ENCODE measurements at regions not wholly inside any gene's neighbourhood (a gene's known extent, or its start where the extent isn't known, plus 50 kb on each side); places are given as distances from the start of the nearest gene placed in this dataset.

DNA sequence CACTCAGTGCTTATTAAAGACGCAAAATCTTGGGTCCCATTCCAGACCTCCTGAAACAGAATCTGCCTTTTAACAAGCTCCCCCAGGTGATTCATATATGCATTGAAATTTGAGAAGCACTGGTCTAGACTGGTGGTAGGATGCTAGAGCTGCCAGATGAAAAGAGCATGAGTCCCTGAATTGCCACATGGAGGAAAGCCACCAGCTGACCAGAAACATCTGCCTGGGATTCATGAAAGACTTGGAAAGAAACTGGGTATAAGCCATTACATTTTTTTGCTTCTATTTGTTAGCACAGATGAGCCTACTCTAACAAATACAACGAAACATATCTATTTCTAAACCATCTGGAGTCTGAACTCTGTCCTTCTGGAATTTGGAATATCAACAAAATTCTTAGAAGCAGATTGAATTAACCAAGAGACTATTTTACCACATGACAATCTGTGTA, 228.9 kb downstream of the RBM43 start:
- Histone ChIP-seq H3K4me1 (ENCODE audit: control insufficient read depth in 4 of 4, insufficient read depth in 4 of 4, low read length in 3 of 4) (peaks cover 0 to 6% (median 1%) of the 10 kb centered on the region in 4 donors), H3K27ac (ENCODE audit: low read depth in 1 of 2, low read length in 2 of 2) (no peak overlapping the region), H3K4me3 (ENCODE audit: low read depth in 1 of 3, low read length in 3 of 3) (no peak overlapping the region), H3K9ac (ENCODE audit: low read depth in 1 of 2, low read length in 2 of 2) (no peak overlapping the region), H3K27me3 (ENCODE audit: control insufficient read depth in 4 of 4, insufficient read depth in 4 of 4, low read length in 3 of 4) (no peaks in the 10 kb centered on the region), H3K36me3 (ENCODE audit: control insufficient read depth in 4 of 4, insufficient read depth in 3 of 4, low read depth in 1 of 4, low read length in 3 of 4) (no peaks in the 10 kb centered on the region), H3K9me3 (ENCODE audit: control insufficient read depth in 4 of 4, low read length in 3 of 4) (no peaks in the 10 kb centered on the region)
- no peak for DNase-seq (ENCODE audit: low spot score)
- TF ChIP-seq JUND (IDR thresholded peaks at IDR 0.05) (no peak), FOXA2 (IDR thresholded peaks at IDR 0.05) (no peak), RXRA (IDR thresholded peaks at IDR 0.05) (no peak), EGR1 (IDR thresholded peaks at IDR 0.05; ENCODE audit: low read depth in 2 of 2) (no peak), NR2F2 (IDR thresholded peaks at IDR 0.05) (peak; percentile 65), HNF4A (conservative IDR thresholded peaks at IDR 0.05) (peak in 1 of 2 donors; percentile 58), FOXA1 (IDR thresholded peaks at IDR 0.05) (no peak), TAF1 (conservative IDR thresholded peaks at IDR 0.05) (no peak), YY1 (IDR thresholded peaks at IDR 0.05) (no peak)
- TF ChIP-seq, protein P1, sequence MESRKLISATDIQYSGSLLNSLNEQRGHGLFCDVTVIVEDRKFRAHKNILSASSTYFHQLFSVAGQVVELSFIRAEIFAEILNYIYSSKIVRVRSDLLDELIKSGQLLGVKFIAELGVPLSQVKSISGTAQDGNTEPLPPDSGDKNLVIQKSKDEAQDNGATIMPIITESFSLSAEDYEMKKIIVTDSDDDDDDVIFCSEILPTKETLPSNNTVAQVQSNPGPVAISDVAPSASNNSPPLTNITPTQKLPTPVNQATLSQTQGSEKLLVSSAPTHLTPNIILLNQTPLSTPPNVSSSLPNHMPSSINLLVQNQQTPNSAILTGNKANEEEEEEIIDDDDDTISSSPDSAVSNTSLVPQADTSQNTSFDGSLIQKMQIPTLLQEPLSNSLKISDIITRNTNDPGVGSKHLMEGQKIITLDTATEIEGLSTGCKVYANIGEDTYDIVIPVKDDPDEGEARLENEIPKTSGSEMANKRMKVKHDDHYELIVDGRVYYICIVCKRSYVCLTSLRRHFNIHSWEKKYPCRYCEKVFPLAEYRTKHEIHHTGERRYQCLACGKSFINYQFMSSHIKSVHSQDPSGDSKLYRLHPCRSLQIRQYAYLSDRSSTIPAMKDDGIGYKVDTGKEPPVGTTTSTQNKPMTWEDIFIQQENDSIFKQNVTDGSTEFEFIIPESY (IDR thresholded peaks at IDR 0.05): no peak
- TF ChIP-seq, protein P2, sequence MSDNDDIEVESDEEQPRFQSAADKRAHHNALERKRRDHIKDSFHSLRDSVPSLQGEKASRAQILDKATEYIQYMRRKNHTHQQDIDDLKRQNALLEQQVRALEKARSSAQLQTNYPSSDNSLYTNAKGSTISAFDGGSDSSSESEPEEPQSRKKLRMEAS (IDR thresholded peaks at IDR 0.05): no peak
- TF ChIP-seq, protein P3, sequence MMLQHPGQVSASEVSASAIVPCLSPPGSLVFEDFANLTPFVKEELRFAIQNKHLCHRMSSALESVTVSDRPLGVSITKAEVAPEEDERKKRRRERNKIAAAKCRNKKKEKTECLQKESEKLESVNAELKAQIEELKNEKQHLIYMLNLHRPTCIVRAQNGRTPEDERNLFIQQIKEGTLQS (IDR thresholded peaks at IDR 0.05): no peak
- TF ChIP-seq, protein P4, sequence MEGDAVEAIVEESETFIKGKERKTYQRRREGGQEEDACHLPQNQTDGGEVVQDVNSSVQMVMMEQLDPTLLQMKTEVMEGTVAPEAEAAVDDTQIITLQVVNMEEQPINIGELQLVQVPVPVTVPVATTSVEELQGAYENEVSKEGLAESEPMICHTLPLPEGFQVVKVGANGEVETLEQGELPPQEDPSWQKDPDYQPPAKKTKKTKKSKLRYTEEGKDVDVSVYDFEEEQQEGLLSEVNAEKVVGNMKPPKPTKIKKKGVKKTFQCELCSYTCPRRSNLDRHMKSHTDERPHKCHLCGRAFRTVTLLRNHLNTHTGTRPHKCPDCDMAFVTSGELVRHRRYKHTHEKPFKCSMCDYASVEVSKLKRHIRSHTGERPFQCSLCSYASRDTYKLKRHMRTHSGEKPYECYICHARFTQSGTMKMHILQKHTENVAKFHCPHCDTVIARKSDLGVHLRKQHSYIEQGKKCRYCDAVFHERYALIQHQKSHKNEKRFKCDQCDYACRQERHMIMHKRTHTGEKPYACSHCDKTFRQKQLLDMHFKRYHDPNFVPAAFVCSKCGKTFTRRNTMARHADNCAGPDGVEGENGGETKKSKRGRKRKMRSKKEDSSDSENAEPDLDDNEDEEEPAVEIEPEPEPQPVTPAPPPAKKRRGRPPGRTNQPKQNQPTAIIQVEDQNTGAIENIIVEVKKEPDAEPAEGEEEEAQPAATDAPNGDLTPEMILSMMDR (IDR thresholded peaks at IDR 0.05; ENCODE audit: low read depth, low read length, missing input control): no peak
- TF ChIP-seq, protein P5, sequence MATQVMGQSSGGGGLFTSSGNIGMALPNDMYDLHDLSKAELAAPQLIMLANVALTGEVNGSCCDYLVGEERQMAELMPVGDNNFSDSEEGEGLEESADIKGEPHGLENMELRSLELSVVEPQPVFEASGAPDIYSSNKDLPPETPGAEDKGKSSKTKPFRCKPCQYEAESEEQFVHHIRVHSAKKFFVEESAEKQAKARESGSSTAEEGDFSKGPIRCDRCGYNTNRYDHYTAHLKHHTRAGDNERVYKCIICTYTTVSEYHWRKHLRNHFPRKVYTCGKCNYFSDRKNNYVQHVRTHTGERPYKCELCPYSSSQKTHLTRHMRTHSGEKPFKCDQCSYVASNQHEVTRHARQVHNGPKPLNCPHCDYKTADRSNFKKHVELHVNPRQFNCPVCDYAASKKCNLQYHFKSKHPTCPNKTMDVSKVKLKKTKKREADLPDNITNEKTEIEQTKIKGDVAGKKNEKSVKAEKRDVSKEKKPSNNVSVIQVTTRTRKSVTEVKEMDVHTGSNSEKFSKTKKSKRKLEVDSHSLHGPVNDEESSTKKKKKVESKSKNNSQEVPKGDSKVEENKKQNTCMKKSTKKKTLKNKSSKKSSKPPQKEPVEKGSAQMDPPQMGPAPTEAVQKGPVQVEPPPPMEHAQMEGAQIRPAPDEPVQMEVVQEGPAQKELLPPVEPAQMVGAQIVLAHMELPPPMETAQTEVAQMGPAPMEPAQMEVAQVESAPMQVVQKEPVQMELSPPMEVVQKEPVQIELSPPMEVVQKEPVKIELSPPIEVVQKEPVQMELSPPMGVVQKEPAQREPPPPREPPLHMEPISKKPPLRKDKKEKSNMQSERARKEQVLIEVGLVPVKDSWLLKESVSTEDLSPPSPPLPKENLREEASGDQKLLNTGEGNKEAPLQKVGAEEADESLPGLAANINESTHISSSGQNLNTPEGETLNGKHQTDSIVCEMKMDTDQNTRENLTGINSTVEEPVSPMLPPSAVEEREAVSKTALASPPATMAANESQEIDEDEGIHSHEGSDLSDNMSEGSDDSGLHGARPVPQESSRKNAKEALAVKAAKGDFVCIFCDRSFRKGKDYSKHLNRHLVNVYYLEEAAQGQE (IDR thresholded peaks at IDR 0.05): no peak
- WGBS: 49% methylated on average over 2 of the region's 2 CpGs

DNA sequence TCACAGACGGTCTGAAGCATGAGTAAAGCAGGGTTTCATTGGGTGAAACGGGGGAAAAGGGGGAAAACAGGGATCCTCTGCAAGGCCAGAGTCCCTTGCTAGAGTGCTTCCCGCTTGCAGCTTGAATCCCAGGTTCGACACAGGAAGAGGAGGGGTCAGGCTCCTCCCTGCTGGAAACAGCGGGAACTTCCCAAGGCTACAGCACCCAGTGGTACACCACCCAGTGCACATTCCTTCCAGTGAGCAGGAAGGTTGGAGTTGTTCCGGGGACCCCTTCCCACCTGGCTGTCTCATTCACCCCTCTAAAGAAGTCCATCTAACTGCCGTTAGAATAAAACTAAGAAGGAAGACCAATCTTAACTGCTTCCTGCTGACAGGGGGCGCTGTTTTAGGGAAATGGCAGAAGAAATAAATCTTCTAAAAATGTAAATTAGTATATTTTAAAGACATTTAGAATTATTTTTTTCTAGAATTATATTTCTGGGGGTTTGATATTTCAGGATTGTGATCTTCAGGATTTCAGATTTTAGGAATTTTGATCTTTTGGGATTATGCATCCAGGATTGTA, 230.9 kb downstream of the RBM43 start:
- 87% methylated on average over 8 of the region's 8 CpGs for WGBS
- Histone ChIP-seq H3K9ac (ENCODE audit: low read depth in 1 of 2, low read length in 2 of 2) (no peak overlapping the region), H3K27ac (ENCODE audit: low read depth in 1 of 2, low read length in 2 of 2) (no peak overlapping the region), H3K4me3 (ENCODE audit: low read depth in 1 of 3, low read length in 3 of 3) (no peak overlapping the region), H3K27me3 (ENCODE audit: control insufficient read depth in 4 of 4, insufficient read depth in 4 of 4, low read length in 3 of 4) (no peaks in the 10 kb centered on the region), H3K4me1 (ENCODE audit: control insufficient read depth in 4 of 4, insufficient read depth in 4 of 4, low read length in 3 of 4) (peaks cover 0 to 6% (median 1%) of the 10 kb centered on the region in 4 donors), H3K9me3 (ENCODE audit: control insufficient read depth in 4 of 4, low read length in 3 of 4) (no peaks in the 10 kb centered on the region), H3K36me3 (ENCODE audit: control insufficient read depth in 4 of 4, insufficient read depth in 3 of 4, low read depth in 1 of 4, low read length in 3 of 4) (no peaks in the 10 kb centered on the region)
- DNase-seq (ENCODE audit: low spot score): no peak
- TF ChIP-seq TAF1 (conservative IDR thresholded peaks at IDR 0.05) (no peak), GABPA (IDR thresholded peaks at IDR 0.05 in 1 of 2, conservative IDR thresholded peaks at IDR 0.05 in 1 of 2) (no peak), HNF4A (conservative IDR thresholded peaks at IDR 0.05) (no peak), JUND (IDR thresholded peaks at IDR 0.05) (no peak), YY1 (IDR thresholded peaks at IDR 0.05) (no peak), HNF4G (IDR thresholded peaks at IDR 0.05) (no peak), RAD21 (IDR thresholded peaks at IDR 0.05) (no peak), EGR1 (IDR thresholded peaks at IDR 0.05; ENCODE audit: low read depth in 2 of 2) (no peak), NR2F2 (IDR thresholded peaks at IDR 0.05) (no peak), RXRA (IDR thresholded peaks at IDR 0.05) (no peak), FOXA2 (IDR thresholded peaks at IDR 0.05) (no peak)
- TF ChIP-seq, protein P4 (IDR thresholded peaks at IDR 0.05; ENCODE audit: low read depth, low read length, missing input control): no peak
- TF ChIP-seq, protein P3 (IDR thresholded peaks at IDR 0.05): no peak
- TF ChIP-seq, protein P2 (IDR thresholded peaks at IDR 0.05): no peak

All from liver (tissue), 8 donors.